ENCODE measurements at regions not wholly inside any gene's neighbourhood (a gene's known extent, or its start where the extent isn't known, plus 50 kb on each side); places are given as distances from the start of the nearest gene placed in this dataset.

- intact Hi-C loops (cut with DNase I), result no loop called here
- DNase-seq (no peak), ATAC-seq (no peak)
- Histone ChIP-seq H3K27me3 (no peaks in the 10 kb centered on the region), H3K9me3 (no peaks in the 10 kb centered on the region), H3K27ac (no peak overlapping the region), H3K36me3 (no peaks in the 10 kb centered on the region), H3K4me1 (no peaks in the 10 kb centered on the region), H3K4me3 (no peak overlapping the region)
- TF ChIP-seq CTCF (IDR thresholded peaks at IDR 0.05), result no peak
Measured at GRCh38 chr2:133942398-133942797, 311.5 kb upstream of the MGAT5 start.

GRCh38 chr2:133943108-133943507 is 310.8 kb upstream of the MGAT5 start:
- no peaks in the 10 kb centered on the region for H3K4me1 ChIP-seq

GRCh38 chr2:133945089-133945488 is 308.8 kb upstream of the MGAT5 start:
- no peak for DNase-seq
- no peak for TF ChIP-seq CTCF (IDR thresholded peaks at IDR 0.05)
- Histone ChIP-seq H3K27me3 (no peaks in the 10 kb centered on the region), H3K9me3 (no peaks in the 10 kb centered on the region), H3K4me3 (no peak overlapping the region), H3K27ac (no peak overlapping the region), H3K4me1 (no peaks in the 10 kb centered on the region), H3K36me3 (no peaks in the 10 kb centered on the region)
- no peak for ATAC-seq
- intact Hi-C loops (cut with DNase I), result no loop called here

More at GRCh38 chr2:133943108-133943507, 310.8 kb upstream of the MGAT5 start:
- intact Hi-C loops (cut with DNase I), result no loop called here
- no peak for TF ChIP-seq CTCF (IDR thresholded peaks at IDR 0.05)
- no peak overlapping the region for H3K4me3 ChIP-seq
- no peaks in the 10 kb centered on the region for H3K9me3 ChIP-seq
- DNase-seq, result no peak
- H3K27ac ChIP-seq, result no peak overlapping the region
- no peaks in the 10 kb centered on the region for H3K27me3 ChIP-seq
- no peaks in the 10 kb centered on the region for H3K36me3 ChIP-seq
- ATAC-seq, result no peak

GRCh38 chr2:133947057-133947456 is 306.8 kb upstream of the MGAT5 start:
- no peak for DNase-seq
- no peaks in the 10 kb centered on the region for H3K27me3 ChIP-seq
- H3K36me3 ChIP-seq, result no peaks in the 10 kb centered on the region
- H3K9me3 ChIP-seq, result no peaks in the 10 kb centered on the region
- no peak for TF ChIP-seq CTCF (IDR thresholded peaks at IDR 0.05)
- intact Hi-C loops (cut with DNase I), result no loop called here
- no peak for ATAC-seq
- no peak overlapping the region for H3K27ac ChIP-seq
- no peak overlapping the region for H3K4me3 ChIP-seq
- H3K4me1 ChIP-seq, result no peaks in the 10 kb centered on the region

GRCh38 chr2:133948610-133949290 is 305.1 kb upstream of the MGAT5 start:
- no peak for ATAC-seq
- TF ChIP-seq CTCF (IDR thresholded peaks at IDR 0.05), result no peak

GRCh38 chr2:133949595-133949994 is 304.3 kb upstream of the MGAT5 start:
- no peaks in the 10 kb centered on the region for H3K4me1 ChIP-seq
- DNase-seq, result no peak
- no peak for TF ChIP-seq CTCF (IDR thresholded peaks at IDR 0.05)
- H3K9me3 ChIP-seq, result no peaks in the 10 kb centered on the region
- no peak overlapping the region for H3K27ac ChIP-seq
- no peaks in the 10 kb centered on the region for H3K36me3 ChIP-seq
- intact Hi-C loops (cut with DNase I), result no loop called here
- no peak for ATAC-seq
- no peak overlapping the region for H3K4me3 ChIP-seq
- no peaks in the 10 kb centered on the region for H3K27me3 ChIP-seq

More at GRCh38 chr2:133948610-133949290, 305.1 kb upstream of the MGAT5 start:
- Histone ChIP-seq H3K27ac (no peak overlapping the region), H3K4me3 (no peak overlapping the region), H3K27me3 (no peaks in the 10 kb centered on the region), H3K4me1 (no peaks in the 10 kb centered on the region), H3K9me3 (no peaks in the 10 kb centered on the region), H3K36me3 (no peaks in the 10 kb centered on the region)
- intact Hi-C loops (cut with DNase I), result no loop called here
- no peak for DNase-seq
